ENCODE measurements at regions not wholly inside any gene's neighbourhood (a gene's known extent, or its start where the extent isn't known, plus 50 kb on each side); places are given as distances from the start of the nearest gene placed in this dataset.

DNA sequence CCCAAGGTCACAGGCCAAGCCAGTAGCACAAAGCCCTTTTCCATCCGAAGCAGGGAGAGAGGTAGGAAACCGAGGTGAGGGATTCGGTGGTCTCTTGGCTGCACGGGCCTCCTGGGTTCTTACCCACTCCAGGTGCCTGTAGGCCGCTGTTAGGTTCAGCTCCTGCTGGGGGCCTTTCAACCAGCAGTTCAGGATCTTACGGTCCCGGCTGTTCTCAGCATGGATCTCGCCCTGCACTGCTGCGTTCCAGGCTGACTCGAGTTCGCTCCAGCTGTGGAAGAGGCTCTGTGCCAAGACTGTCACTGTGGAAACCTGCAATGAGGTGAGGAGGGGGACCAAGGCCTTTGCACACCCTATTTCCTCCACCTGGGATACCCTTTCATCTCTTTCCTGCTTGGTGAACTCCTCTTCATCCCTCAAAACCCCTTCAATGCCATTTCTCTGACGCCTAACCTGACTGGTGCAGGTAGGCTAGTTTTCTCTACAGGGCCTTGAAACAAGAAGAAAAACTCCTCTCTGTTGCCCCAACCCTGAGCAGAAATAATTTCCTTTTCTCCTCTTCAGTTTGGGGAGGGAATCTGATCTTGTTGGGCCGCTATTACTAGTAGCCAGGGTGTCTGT lies 103.6 kb downstream of the RMI2 start:
- no peak for TF ChIP-seq EZH2 (IDR thresholded peaks at IDR 0.05; ENCODE audit: insufficient read depth, poor library complexity, severe bottlenecking)
- no peak for TF ChIP-seq EZH2phosphoT487 (IDR thresholded peaks at IDR 0.05; ENCODE audit: insufficient read depth, low read depth)
